ENCODE measurements at regions not wholly inside any gene's neighbourhood (a gene's known extent, or its start where the extent isn't known, plus 50 kb on each side); places are given as distances from the start of the nearest gene placed in this dataset.

DNA sequence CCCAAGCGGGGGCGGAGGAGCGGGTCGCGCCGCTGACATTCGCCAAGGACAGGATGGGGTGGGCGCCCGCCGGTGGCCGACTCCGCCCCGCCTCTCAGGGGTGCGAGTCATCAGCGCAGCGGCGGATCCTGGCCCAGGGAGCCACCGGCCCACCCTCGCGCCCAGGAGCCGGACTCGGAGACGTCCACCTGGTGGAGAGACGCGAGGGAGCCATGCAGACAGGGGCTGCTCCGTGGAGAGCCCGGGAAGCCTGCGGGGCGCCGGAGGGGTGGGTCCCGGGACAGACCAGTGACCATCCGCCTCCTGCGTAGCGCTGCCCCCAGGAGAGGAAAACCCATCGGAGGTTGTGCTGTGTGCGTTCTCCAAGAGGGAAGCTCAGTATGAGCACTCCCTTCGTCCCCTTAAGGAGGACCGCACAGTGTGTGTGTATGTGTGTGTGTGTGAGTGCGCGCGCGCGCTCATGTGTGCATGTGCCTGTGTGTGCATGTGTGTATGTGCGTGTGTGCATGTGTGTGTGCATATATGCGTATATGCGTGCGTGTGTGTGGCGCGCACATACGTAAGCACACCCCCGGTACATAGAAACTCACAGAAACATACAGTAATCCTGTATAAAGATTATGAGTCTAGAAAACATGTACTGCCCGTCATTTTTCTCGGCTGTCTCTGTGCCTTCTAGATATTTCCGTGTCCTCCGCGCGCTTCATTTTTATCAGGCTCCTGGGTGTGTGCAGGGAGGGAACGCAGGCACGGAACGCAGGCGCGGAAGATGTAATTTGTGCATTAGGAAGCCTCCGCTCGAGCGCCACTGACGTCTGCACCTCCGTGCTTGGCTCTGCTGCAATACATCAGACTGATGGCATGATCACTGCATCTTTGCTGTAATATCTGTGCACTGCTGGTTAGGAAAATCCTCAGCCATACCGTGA, 158.9 kb downstream of the TBXT start:
- no peak for DNase-seq

DNA sequence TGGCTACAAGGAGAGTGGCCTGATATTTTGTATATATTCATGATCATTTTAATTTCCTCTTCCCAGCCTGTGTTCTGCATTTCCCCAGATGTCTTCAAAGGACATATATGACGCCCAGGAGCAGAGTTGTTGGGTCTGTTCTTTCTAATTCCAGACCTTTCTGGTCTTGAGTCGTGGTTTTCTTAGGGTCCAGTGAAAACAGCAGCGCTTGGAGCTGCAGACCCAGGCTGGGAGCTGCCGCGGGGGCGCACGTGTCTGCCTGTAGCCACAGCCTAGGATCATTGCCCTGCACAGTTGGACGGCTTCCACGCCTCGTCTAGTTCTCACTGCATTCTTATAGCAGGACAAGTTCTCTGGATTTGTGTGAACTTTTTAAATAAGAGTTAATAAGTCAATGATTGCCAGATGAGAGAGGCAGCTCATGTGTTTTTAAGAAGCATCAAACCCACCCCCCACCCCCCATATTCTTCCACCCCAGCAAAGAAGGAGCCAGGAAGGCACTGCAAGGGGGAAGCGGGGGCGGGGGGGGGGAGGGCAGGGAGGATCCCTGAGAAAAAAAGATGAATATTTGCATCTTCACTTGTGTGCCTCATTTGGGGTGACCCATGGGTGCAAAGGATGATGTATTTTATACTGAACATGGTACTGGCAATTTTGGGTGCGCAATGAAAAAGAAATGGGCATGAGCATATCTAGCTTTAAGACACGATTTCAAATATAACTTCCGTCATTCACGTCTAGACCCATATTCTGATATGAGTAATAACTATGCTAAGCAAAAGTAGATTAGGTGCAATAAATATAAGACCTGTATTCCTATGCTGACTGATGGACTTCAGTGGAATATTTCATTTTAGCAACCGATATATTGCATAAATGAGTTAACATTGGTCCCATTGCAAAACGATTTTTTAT, 160.0 kb downstream of the TBXT start:
- DNase-seq = no peak

DNA sequence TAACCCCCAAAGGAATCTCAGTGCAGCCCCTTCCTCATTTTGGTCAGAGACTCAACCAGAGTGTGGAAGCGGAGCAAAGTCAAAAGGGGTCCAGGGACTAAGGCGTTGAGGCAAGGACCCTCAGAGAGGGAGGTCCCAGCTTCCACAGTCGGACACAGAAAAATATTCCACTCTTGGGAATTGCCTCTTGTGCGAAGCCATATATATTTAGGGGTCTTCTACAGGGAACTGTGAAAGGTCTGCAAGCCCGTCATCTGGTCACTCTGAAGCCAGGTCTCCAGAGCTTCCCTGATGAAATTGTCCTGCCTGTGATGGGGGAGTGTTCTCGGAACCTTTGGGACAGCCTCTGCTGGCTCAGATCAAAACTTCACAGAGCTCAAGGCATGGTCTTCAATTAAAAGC, 160.8 kb downstream of the TBXT start:
- no peak for DNase-seq

DNA sequence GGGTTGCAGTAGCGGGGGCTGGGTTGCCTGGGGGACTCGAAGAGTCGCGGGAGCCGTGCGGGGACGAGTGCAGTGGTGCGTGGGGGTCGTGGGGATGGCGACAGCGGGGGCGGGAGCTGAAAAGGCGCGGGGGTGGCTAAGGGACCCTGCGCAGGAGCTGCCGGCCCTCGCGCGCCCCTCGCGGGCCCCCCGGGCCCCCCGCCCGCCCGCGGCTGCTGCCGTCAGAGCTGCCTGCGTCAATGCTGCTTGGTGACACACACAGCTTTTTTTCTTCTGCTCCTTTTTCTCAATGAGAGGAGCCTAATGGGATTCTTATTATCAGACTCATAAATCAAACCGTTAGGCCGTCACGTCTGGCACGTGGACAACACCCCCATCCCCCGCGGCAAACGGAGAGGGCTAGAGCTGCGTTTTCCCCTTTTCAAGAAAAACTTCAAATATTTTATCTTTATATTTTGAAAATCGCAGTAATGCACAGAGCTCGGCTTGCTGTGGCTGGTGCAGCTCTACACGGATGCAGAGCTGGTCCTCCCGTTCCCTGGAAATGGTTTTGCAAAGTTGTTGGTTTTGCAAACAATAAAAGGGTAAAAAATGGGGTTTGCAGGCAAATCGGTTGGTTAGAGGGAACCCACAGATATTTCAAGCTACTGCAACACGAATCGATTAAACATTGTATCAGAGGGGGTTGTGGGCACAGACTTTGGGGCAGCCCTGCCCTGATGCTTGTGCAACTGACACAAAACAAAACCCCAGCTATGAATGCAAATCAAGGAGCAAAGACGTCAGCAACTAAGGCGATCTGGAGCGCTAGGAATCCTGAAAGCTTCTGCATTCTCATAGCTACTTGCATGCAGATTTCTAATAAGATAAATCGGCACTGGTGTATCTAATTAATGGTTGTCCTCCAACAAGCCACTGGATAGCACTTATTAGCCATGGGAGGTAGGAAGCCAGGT, 161.4 kb downstream of the TBXT start:
- peak; percentile 87 for DNase-seq

DNA sequence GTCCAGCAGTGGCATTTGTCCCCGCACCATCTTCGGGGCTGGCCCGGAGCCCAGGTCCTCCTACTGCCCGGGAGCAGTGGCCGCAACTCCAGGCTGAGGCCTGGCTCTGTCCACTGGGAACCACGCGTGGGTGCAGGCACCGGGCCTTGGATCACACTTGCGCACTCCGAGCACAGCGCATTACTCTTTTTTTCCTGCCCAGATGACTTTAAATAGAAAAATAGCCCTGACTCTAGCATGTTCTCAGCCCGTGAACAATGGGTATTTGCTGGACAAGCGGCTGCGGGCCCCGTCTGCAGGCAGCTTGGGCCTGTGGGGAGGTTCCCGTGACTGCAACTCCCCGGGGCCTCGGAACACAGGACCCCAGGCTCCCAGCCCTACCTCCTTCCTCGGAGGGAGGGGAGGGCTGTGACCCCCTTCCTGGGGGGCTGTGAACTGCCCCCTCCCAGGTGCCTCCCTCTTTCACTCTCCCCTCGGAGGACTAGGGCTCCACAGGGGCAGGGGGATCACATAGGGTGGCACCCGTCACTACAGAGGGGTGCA, 162.2 kb downstream of the TBXT start:
- no peak for DNase-seq

DNA sequence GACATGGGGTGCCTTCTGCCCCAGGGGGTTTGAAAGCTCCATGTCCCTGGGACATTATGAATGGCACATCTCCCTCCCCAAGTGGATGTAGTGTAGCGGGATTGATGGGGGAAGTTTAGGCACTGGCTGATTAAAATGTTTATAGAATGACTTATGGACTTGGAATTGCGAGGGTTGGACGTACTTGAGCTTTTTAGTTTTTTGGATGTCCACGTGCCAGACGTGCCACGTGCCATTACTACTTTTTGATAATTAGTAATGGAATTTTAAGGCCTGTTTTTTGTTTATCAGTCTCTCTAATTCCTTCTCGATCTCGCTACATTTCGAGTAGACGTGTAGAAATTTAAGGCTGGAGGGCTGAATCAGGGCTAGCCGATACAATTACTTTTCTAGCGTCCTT, 162.8 kb downstream of the TBXT start:
- DNase-seq = no peak

DNA sequence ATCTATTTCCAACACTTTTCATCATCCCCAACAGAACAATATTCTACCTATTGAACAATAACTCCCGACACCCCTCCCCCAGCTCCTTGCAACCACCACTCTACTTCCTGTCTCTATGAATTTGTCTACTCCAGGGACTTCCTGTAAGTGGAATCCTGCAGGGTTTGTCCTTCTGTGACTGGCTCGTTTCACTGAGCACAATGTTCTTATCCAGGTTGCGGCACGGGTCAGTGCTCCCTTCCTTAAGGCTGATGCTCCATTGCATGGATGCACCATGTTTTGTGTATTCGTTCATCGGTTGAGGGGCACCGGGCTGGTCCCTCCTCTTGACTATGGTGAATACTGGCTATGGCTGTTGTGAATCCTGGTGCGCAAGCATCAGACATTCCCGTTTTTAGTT, 163.2 kb downstream of the TBXT start:
- DNase-seq = no peak

DNA sequence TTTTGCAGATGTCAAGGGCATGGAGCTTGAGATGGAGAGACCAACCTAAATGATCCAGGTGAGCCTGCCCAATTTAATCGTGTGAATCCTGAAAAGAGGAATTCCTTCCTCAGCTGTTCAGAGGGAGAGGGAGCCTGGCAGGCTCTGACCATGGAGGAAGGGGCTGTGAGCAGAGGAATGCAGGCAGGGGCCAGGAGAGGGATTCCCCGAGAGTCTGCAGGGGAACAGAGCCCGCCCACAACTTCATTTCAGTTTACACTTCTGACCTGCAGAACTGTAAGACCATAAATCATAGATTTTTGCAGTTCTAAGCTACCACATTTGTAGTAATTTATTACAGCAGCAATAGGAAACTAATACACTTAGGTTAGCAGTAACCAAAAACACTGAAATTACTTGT, 164.1 kb downstream of the TBXT start:
- no peak for DNase-seq

DNA sequence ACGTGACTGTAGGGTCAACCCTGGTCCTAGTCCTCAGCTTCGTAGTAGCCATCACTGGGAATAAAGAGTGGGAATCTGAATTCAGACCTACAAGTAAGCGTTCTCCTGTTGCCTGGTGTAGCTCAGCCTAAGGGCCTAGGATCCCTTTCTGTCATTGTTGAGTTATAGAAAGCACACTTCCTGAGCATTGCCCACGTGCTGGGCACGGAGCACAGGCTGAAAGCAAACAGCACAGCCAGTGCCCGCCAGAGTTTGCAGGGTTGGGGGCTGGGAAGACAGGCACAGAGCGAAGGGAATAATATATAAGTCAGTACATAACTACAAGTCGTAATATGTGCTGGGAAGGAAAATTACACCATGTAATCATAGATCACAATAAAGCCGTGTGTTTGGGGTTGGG, 166.3 kb downstream of the TBXT start:
- no peak for DNase-seq

DNA sequence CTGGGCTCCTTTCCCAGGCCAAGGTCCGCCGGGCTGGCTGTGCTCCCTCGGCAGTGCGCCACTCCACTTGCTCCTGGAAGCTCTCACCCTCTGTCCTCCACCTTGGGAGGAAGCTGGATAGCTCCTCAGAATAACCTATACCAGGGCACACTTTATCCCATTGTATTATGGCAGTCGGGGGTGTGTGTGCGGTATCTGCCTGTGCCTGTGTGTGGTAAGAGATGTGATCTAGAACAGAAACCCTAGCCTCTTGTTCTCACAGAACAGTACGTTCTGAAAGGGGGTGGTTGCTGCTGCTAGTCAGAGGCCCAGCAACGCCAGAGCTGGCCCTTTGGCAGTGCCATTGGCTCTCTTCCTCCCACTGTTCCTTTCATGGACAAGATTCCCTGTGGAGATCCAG, 168.4 kb downstream of the TBXT start:
- no peak for DNase-seq

DNA sequence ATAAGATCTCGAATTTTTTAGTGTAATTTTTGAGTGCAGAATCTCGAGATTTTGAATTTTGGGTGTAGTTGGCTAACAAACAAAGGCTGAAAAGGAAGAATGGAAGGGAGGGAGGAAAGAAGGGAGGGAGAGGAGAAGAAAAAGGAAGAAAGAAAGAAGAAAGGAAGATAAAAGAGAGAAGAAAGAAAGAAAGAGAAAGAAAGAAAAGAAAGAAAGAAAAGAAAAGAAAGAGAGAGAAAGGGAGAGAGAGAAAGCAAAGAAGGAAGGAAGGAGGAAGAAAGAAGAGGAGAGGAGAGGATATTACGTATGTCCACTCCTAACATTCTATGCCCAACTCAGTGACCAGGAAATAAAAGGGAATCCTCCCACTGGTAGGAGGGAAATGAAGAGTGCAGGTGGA, 169.6 kb downstream of the TBXT start:
- no peak for DNase-seq

DNA sequence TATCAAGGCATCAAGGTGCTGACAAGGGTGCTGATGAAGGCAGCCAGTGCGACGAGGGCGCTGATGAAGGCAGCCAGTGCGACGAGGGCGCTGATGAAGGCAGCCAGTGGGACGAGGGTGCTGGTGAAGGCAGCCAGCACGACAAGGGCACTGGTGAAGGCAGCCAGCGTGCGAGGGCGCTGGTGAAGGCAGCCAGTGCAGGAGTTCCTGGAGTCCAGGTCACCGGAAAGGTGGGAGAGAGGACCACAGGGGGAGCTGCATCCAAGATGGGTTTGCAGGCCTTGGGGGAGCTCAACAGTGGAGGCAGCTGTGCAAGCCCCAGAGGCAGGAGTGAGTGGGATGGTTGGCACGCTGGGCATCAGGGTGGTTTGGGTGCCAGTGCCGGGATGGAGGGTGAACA, 176.3 kb downstream of the TBXT start:
- no peak for DNase-seq

DNA sequence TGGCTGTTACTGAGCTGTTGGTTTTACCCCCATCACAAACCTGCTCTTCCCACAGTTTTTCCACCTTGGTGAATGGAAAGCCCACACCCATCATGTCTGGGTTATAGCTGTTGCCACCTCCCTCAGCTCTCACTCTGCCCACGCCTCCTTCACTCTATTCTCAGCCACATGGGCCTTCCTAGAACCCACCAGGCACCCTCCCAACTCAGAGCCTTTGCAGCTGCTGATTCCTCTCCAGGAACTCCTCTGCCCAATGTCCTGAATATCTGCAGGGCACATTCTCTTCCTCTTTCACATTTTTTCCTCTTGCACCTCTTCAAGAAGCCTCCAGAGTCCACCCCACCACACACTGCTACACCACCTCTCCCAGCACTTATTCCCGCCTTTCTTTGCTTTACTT, 177.4 kb downstream of the TBXT start:
- DNase-seq = no peak

DNA sequence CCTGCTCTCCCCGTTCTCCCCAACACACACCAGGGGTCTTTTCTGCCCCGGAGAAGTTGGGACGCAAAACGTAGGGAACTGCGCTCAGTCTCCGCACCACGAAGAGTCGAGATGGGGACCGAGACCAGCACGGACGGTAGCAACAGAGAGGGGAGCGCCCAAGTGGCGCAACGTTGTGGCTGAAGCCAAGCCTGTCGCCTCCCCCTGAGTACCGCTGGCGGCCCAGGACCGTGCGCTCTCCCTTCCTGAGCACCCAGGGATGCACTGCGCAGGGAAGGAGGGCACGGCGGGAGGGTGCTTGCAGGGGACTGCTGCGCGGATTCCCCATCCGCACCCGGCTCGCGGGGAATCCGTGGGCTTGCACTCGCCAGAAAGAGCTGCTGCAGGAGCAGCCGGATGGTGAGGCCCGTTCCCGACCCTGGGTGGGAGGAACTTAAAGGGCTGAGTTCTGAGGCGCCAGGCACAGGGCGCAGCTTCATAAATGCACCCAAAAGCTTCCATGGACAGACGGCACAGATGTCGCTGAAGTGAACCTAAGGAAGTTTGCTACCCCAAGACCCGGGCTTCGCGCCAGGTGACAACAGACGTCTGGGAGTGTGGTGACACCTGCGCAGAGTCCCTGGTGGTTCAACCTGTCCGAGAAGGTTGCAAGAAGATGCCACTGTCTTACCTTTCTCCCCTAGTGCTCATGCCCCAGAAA, 178.7 kb downstream of the TBXT start:
- DNase-seq = no peak

DNA sequence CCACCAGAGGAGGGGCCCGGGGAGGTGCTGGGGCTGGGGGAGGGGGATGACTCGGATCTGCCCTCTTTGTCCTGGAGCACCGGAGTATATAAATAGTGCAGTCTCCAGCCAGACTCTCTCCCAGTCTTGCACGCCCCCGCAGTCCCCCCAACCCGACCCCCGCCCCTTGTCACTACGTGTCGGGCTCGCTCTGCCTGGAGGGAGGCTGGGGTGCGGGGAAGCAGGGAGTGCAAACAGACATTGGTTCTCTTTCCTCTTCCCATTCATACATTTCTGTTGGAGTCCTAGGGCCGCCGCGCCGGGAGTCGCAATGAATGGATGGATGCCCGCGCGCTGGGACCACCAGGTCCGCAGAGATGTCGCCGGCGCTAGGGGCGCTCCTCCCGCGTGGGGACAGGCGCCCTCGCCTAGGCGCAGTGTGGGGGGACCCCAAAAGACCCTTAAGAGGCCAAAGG, 179.3 kb downstream of the TBXT start:
- no peak for DNase-seq

DNA sequence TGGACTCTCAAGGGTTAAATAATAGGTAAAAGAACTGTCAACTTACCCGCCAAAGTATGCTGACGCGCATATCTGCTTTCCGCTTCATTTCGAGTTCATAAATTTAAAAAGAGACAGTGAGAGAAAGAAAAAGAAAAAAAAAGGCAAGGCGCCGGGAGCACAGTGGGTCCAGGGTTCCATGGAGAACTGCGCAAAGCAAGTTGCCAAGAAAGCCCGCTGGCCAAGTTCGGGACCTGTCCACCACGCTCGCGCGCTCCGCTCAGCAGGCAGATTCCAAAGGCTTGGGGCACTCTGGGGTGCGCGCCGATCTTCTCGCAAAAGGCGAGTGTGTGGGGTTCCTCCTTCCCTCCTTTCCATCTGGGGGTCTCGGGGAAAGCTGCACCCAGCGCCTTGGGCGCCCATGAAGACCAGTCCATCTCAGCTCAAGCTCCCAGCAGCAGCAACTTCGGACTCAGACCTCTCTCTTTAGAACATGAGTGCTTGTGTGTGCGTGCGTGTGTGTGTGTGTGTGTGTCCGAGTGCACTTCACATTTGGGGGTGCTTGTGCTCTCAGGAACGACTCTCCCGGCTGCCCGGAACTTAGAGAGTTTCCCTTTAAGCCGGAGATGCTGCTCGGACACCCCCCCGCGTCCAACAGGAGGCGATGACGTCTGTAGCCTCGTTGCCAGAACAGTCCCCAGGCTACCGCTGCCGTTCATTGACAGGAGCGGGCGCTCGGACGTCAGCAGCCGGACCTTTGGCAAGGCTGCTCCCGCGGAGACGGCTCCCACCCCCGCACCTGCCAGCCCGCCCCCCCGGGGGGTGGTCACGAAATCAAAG, 180.0 kb downstream of the TBXT start:
- peak; percentile 89 for DNase-seq

DNA sequence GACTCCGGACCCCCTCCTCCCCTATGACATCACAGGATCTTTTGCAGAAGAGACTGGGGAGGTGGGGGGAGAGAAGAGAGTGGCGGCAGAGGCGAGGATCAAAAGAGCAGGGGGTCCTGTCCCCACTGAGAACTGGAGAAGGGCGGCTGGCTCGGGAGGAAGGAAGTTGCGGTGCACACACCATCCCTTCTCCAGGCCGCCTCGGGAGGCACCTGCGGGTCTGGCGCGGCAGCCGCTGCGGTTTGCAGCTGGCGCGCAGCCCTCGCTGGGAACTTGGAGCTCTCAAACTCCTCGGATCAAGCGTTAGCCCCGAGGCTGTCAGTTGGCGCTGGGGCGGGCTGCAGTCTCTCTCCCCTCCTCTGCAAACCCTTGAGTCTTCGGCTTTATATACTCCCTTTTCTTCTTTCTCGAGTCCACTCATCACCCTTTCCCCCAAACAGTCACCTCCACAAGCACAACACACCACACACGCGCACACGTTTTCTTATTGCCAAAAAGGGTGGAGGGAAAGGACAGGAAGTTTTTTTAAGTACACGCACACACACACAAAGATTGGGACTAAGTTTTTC, 180.7 kb downstream of the TBXT start:
- DNase-seq = no peak

DNA sequence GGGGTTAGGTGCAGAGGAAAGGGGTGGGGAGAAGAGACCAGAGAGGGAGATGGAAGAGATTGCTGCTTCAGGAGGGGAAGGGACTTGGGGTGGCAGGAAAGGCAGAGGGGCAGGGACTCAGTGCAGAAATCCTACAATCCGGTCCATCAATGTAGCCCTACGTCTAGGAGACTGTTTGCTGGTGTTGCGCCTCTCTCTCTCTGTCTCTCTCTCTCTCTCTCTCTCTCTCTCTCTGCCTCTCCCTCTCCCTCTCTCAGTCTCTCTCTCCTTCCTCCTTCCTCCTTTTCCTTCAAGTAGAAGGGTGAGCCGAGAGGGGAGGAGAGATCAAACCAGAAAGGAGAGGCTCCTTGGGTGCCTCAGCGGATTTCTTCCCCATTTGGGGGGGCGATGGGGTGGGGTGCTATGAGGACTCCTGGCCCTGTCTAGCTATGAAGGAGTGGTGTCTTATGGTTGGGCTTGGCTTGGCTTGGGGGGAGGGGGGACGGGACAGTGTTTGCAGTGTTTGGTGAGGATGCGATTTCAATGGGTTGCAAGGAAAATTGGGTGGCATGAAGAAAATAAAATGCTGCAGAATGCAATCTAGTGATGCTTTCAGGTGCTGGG, 181.2 kb downstream of the TBXT start:
- DNase-seq = no peak

DNA sequence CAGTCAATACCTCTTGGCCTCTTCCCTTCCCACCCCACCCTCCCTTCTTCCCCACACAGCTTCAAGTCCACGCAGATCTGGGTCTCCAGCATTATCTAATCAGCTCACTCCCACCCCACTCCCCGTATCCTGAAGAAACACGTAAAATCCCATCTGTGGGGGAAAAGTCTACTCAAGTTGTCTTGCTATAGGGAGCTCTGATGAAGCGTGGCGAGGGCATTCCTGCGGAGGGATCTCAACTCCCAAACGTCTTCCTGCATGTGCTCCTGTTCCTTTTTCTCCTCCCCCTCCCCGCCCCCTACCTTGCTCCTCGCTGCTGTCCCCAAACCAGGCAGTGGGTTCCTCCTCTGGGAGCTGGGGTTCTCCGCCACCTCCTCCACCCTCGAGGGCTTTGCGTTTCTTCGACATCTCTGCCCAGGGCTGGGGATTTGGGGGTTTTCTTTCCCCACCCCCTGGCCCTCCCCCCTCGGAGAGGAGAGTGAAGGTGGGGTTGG, 181.8 kb downstream of the TBXT start:
- DNase-seq = no peak

All from right forelimb (tissue), 1 donor.